ENCODE measurements at regions not wholly inside any gene's neighbourhood (a gene's known extent, or its start where the extent isn't known, plus 50 kb on each side); places are given as distances from the start of the nearest gene placed in this dataset.

GRCh38 chr16:79393127-79393526 is 207.4 kb downstream of the MAF start:
- Histone ChIP-seq H3K9me3 (no peaks in the 10 kb centered on the region), H3K36me3 (no peaks in the 10 kb centered on the region), H3K27me3 (no peaks in the 10 kb centered on the region), H3K4me3 (no peak overlapping the region), H3K27ac (no peak overlapping the region), H3K4me1 (no peaks in the 10 kb centered on the region)
- DNase-seq = no peak
- 51 to 65% methylated on average over 4 of the region's 4 CpGs for WGBS, 2 donors
- TF ChIP-seq CTCF (IDR thresholded peaks at IDR 0.05) = no peak
- intact Hi-C loops (cut with DNase I) = no loop called here

GRCh38 chr16:79392081-79392480 is 208.5 kb downstream of the MAF start:
- TF ChIP-seq CTCF (IDR thresholded peaks at IDR 0.05) = no peak
- no peak for TF ChIP-seq POLR2A (IDR thresholded peaks at IDR 0.05)
- intact Hi-C loops (cut with DNase I) = no loop called here
- no peak for DNase-seq

GRCh38 chr16:79391395-79391794 is 209.1 kb downstream of the MAF start:
- 68 to 74% methylated on average over 11 of the region's 11 CpGs for WGBS, 2 donors
- intact Hi-C loops (cut with DNase I) = no loop called here
- no peaks in the 10 kb centered on the region for H3K9me3 ChIP-seq
- H3K4me3 ChIP-seq = no peak overlapping the region
- no peak overlapping the region for H3K27ac ChIP-seq
- H3K36me3 ChIP-seq = no peaks in the 10 kb centered on the region
- no peaks in the 10 kb centered on the region for H3K27me3 ChIP-seq
- no peak for DNase-seq
- H3K4me1 ChIP-seq = no peaks in the 10 kb centered on the region
- TF ChIP-seq POLR2A (IDR thresholded peaks at IDR 0.05) (no peak), CTCF (IDR thresholded peaks at IDR 0.05) (no peak)

More at GRCh38 chr16:79392081-79392480, 208.5 kb downstream of the MAF start:
- Histone ChIP-seq H3K4me3 (no peak overlapping the region), H3K27ac (no peak overlapping the region), H3K36me3 (no peaks in the 10 kb centered on the region), H3K4me1 (no peaks in the 10 kb centered on the region), H3K9me3 (no peaks in the 10 kb centered on the region), H3K27me3 (no peaks in the 10 kb centered on the region)

- Histone ChIP-seq H3K36me3 (no peaks in the 10 kb centered on the region), H3K4me1 (no peaks in the 10 kb centered on the region), H3K27ac (no peak overlapping the region), H3K9me3 (no peaks in the 10 kb centered on the region), H3K27me3 (no peaks in the 10 kb centered on the region), H3K4me3 (no peak overlapping the region)
- intact Hi-C loops (cut with DNase I) = no loop called here
- WGBS, 2 donors = 73 to 76% methylated on average over 8 to 9 of the region's 9 CpGs
- TF ChIP-seq POLR2A (IDR thresholded peaks at IDR 0.05) (no peak), CTCF (IDR thresholded peaks at IDR 0.05) (no peak)
- no peak for DNase-seq
These were observed 210.0 kb downstream of the MAF start for GRCh38 chr16:79390481-79391051.

- H3K9me3 ChIP-seq = no peaks in the 10 kb centered on the region
- H3K4me3 ChIP-seq = no peak overlapping the region
- WGBS, 2 donors = 100% methylated on average over 1 of the region's 1 CpG
- no peak overlapping the region for H3K27ac ChIP-seq
- intact Hi-C loops (cut with DNase I) = no loop called here
- H3K4me1 ChIP-seq = no peaks in the 10 kb centered on the region
- H3K36me3 ChIP-seq = no peaks in the 10 kb centered on the region
- no peak for DNase-seq
- H3K27me3 ChIP-seq = no peaks in the 10 kb centered on the region
- no peak for TF ChIP-seq CTCF (IDR thresholded peaks at IDR 0.05)
- no peak for TF ChIP-seq POLR2A (IDR thresholded peaks at IDR 0.05)
These were observed 212.1 kb downstream of the MAF start for GRCh38 chr16:79388396-79388795.

Measured in esophagus squamous epithelium (tissue), 5 donors.